Smooth muscle cell (in vitro differentiated cells): ENCODE measurements at regions not wholly inside any gene's neighbourhood (a gene's known extent, or its start where the extent isn't known, plus 50 kb on each side); places are given as distances from the start of the nearest gene placed in this dataset.

Source experiments
- DNase-seq: peaks from one replicate; lab custom pipeline; 2025; ENCODE audit not compliant: unreplicated experiment; lab: John Stamatoyannopoulos, UW
- H2AFZ ChIP-seq: fragments of 200-600 bp; sonication (generic); 2 replicates; pipeline ENCODE4 v1.6.0; 2016; ENCODE audit warnings: antibody characterized with exemption, low read depth, mild to moderate bottlenecking
- H3F3A ChIP-seq: fragments of 200-600 bp; sonication (generic); 2 replicates; pipeline ENCODE4 v1.6.0; 2017; ENCODE audit warnings: antibody characterized with exemption, low read depth
- H3K27ac ChIP-seq: fragments of 200-600 bp; sonication (generic); 2 replicates; pipeline ENCODE4 v1.5.1; 2016; ENCODE audit warnings: low read depth, mild to moderate bottlenecking
- H3K27me3 ChIP-seq: fragments of 200-600 bp; sonication (generic); 2 replicates; pipeline ENCODE4 v1.6.1; 2016; ENCODE audit warnings: low read depth, mild to moderate bottlenecking
- H3K36me3 ChIP-seq: fragments of 200-600 bp; sonication (generic); 2 replicates; pipeline ENCODE4 v1.5.1; 2016; ENCODE audit warnings: low read depth
- H3K4me1 ChIP-seq: fragments of 200-600 bp; sonication (generic); 2 replicates; pipeline ENCODE4 v1.5.1; 2016; ENCODE audit warnings: low read depth
- H3K4me2 ChIP-seq: fragments of 200-600 bp; sonication (generic); 2 replicates; pipeline ENCODE4 v1.6.0; 2016; ENCODE audit warnings: mild to moderate bottlenecking
- H3K4me3 ChIP-seq: fragments of 200-600 bp; sonication (generic); 2 replicates; pipeline ENCODE4 v1.5.1; 2016; ENCODE audit warnings: mild to moderate bottlenecking
- H3K79me2 ChIP-seq: fragments of 200-600 bp; sonication (generic); 2 replicates; pipeline ENCODE4 v1.6.0; 2016; ENCODE audit warnings: low read depth, mild to moderate bottlenecking
- H3K9ac ChIP-seq: fragments of 200-600 bp; sonication (generic); 2 replicates; pipeline ENCODE4 v1.6.0; 2016; ENCODE audit warnings: low read depth
- H3K9me3 ChIP-seq: fragments of 200-600 bp; sonication (generic); replicated peaks from 2 replicates; pipeline ENCODE4 v1.5.1; 2016; ENCODE audit warnings: low read depth
- H4K20me1 ChIP-seq: fragments of 200-600 bp; sonication (generic); 2 replicates; pipeline ENCODE4 v1.6.0; 2016; ENCODE audit warnings: low read depth
- CTCF ChIP-seq: fragments of 200-600 bp; sonication (generic); IDR thresholded peaks from 2 replicates; pipeline ENCODE4 v1.5.1; 2017; ENCODE audit warnings: borderline replicate concordance, mild to moderate bottlenecking, antibody characterized with exemption; ENCODE audit not compliant: insufficient read depth, poor library complexity, severe bottlenecking
- WGBS: methylation state at CpG from one replicate; pipeline ENCODE4 v1.1.7; 2016; ENCODE audit warnings: low lambda C conversion rate; 5-methylcytosine and 5-hydroxymethylcytosine counted together

GRCh38 chr5:159820692-159821091 is 95.6 kb upstream of the ADRA1B start:
- Histone ChIP-seq H3K36me3 (no peaks in the 10 kb centered on the region), H3F3A (no peaks in the 10 kb centered on the region), H3K4me2 (no peak overlapping the region), H3K9ac (no peak overlapping the region), H4K20me1 (no peaks in the 10 kb centered on the region), H3K79me2 (no peaks in the 10 kb centered on the region), H3K9me3 (no peaks in the 10 kb centered on the region), H3K4me1 (peaks cover 3% of the 10 kb centered on the region), H3K27ac (no peak overlapping the region), H3K27me3 (no peaks in the 10 kb centered on the region), H2AFZ (no peak overlapping the region), H3K4me3 (no peak overlapping the region)
- 97% methylated on average over 3 of the region's 3 CpGs for WGBS
- no peak for TF ChIP-seq CTCF
- DNase-seq = no peak

- no peak overlapping the region for H3K9ac ChIP-seq
- no peaks in the 10 kb centered on the region for H3K4me1 ChIP-seq
- no peak for DNase-seq
- no peaks in the 10 kb centered on the region for H3F3A ChIP-seq
- H3K4me2 ChIP-seq = no peak overlapping the region
- H3K79me2 ChIP-seq = no peaks in the 10 kb centered on the region
- H3K9me3 ChIP-seq = no peaks in the 10 kb centered on the region
- WGBS = 88% methylated on average over 9 of the region's 9 CpGs
- H2AFZ ChIP-seq = no peak overlapping the region
- no peaks in the 10 kb centered on the region for H3K27me3 ChIP-seq
- no peaks in the 10 kb centered on the region for H4K20me1 ChIP-seq
- H3K36me3 ChIP-seq = no peaks in the 10 kb centered on the region
- TF ChIP-seq CTCF = no peak
- no peak overlapping the region for H3K27ac ChIP-seq
- no peak overlapping the region for H3K4me3 ChIP-seq
These were observed 94.8 kb upstream of the ADRA1B start for GRCh38 chr5:159821461-159821940.

GRCh38 chr5:159824188-159825161 is 91.8 kb upstream of the ADRA1B start:
- H3K9ac ChIP-seq = no peak overlapping the region
- no peak overlapping the region for H3K4me3 ChIP-seq
- H3F3A ChIP-seq = no peaks in the 10 kb centered on the region
- no peaks in the 10 kb centered on the region for H3K9me3 ChIP-seq
- H3K27me3 ChIP-seq = no peaks in the 10 kb centered on the region
- DNase-seq = no peak
- H3K79me2 ChIP-seq = no peaks in the 10 kb centered on the region
- no peak for TF ChIP-seq CTCF
- H3K27ac ChIP-seq = no peak overlapping the region
- H4K20me1 ChIP-seq = no peaks in the 10 kb centered on the region
- H3K36me3 ChIP-seq = no peaks in the 10 kb centered on the region
- H3K4me1 ChIP-seq = no peaks in the 10 kb centered on the region
- H2AFZ ChIP-seq = no peak overlapping the region
- 72% methylated on average over 6 of the region's 6 CpGs for WGBS
- no peak overlapping the region for H3K4me2 ChIP-seq
